ENCODE measurements at regions not wholly inside any gene's neighbourhood (a gene's known extent, or its start where the extent isn't known, plus 50 kb on each side); places are given as distances from the start of the nearest gene placed in this dataset.
"Not testable (repeated sequence)": the region's sequence is repeated elsewhere in the genome, so short reads cannot be mapped to it uniquely, and the experiment has no call there.

DNA sequence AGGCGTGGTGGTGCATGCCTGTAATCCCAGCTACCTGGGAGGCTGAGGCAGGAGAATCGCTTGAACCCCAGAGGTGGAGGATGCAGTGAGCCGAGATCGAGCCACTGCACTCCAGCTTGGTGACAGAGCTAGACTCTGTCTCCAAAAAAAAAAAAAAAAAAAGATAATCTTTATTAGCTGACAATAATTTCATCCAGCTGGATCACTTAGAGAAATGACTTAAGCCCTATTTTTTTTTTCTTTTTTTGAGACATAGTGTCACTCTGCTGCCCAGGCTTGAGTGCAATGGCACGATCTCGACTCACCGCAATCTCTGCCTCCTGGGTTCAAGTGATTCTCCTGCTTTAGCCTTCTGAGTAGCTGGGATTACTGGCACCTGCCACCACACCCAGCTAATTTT lies 51.6 kb upstream of the MAP4K4 start:
- not testable (repeated sequence) for H3K4me1 ChIP-seq (ENCODE audit: control insufficient read depth in 3 of 3, insufficient read depth in 3 of 3, low read length in 3 of 3); H3K9ac ChIP-seq (ENCODE audit: low read depth in 1 of 3, low read length in 3 of 3); H3K36me3 ChIP-seq (ENCODE audit: control insufficient read depth in 3 of 3, insufficient read depth in 3 of 3, low read length in 3 of 3); H3K4me3 ChIP-seq (ENCODE audit: low read length in 3 of 3); H3K9me3 ChIP-seq (ENCODE audit: control insufficient read depth in 3 of 3, low read length in 3 of 3); H3K27ac ChIP-seq (ENCODE audit: low read depth, low read length); H3K27me3 ChIP-seq (ENCODE audit: control insufficient read depth in 3 of 3, insufficient read depth in 3 of 3, low read length in 3 of 3)

DNA sequence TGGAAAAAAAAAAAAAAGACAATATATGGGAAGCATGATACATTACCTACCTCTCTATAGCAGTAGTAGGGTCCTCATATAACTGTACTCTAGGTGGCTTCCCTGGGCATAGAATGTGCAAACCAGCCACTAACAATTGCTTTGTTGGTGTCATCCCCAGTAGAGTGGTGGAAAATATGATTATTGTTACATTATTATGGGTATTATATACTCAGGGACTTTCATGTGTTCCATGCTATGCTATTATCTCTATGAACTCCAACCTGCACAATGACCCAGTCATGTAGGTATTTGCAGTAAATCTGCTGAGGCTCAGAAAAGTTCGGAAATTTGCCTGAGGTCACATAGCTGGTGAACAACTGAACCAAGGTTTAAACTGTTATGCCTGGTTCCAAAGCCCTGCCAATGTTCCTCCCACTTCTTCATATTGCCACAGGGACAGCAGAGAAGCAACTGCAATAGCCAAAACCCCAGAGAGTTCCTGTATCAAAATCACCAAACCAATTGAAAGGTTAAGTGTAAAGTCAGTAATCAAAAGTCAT lies 52.6 kb upstream of the MAP4K4 start:
- no peaks in the 10 kb centered on the region for H3K9me3 ChIP-seq (ENCODE audit: control insufficient read depth in 3 of 3, low read length in 3 of 3)
- no peaks in the 10 kb centered on the region for H3K36me3 ChIP-seq (ENCODE audit: control insufficient read depth in 3 of 3, insufficient read depth in 3 of 3, low read length in 3 of 3)
- no peak overlapping the region for H3K4me3 ChIP-seq (ENCODE audit: low read length in 3 of 3)
- no peaks in the 10 kb centered on the region for H3K4me1 ChIP-seq (ENCODE audit: control insufficient read depth in 3 of 3, insufficient read depth in 3 of 3, low read length in 3 of 3)
- no peak overlapping the region for H3K9ac ChIP-seq (ENCODE audit: low read depth in 1 of 3, low read length in 3 of 3)
- no peak overlapping the region for H3K27ac ChIP-seq (ENCODE audit: low read depth, low read length)
- no peaks in the 10 kb centered on the region for H3K27me3 ChIP-seq (ENCODE audit: control insufficient read depth in 3 of 3, insufficient read depth in 3 of 3, low read length in 3 of 3)

DNA sequence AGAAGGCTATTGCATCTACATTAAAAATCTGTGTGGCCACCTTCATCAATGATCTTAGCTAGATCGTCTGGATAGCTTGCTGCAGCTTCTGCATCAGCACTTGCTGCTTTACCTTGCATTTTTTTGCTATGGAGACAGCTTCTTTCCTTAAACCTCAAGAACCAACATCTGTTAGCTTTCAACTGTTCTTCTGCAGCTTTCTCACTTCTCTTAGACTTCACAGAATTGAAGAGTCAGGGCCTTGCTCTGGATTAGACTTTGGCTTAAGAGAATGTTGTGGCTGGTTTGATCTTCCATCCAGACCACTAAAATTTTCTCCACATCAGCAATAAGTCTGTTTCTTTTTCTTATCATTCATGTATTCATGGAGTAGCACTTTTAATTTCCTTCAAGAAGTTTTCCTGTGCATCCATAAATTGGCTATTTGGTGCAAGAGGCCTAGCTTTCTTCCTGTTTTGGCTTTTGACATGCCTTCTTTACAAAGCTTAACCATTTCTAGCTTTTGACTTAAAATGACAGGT lies 54.4 kb upstream of the MAP4K4 start:
- Histone ChIP-seq H3K27me3 (ENCODE audit: control insufficient read depth in 3 of 3, insufficient read depth in 3 of 3, low read length in 3 of 3) (no peaks in the 10 kb centered on the region), H3K36me3 (ENCODE audit: control insufficient read depth in 3 of 3, insufficient read depth in 3 of 3, low read length in 3 of 3) (no peaks in the 10 kb centered on the region), H3K9me3 (ENCODE audit: control insufficient read depth in 3 of 3, low read length in 3 of 3) (no peaks in the 10 kb centered on the region), H3K27ac (ENCODE audit: low read depth, low read length) (no peak overlapping the region), H3K4me3 (ENCODE audit: low read length in 3 of 3) (no peak overlapping the region), H3K9ac (ENCODE audit: low read depth in 1 of 3, low read length in 3 of 3) (no peak overlapping the region), H3K4me1 (ENCODE audit: control insufficient read depth in 3 of 3, insufficient read depth in 3 of 3, low read length in 3 of 3) (no peaks in the 10 kb centered on the region)

DNA sequence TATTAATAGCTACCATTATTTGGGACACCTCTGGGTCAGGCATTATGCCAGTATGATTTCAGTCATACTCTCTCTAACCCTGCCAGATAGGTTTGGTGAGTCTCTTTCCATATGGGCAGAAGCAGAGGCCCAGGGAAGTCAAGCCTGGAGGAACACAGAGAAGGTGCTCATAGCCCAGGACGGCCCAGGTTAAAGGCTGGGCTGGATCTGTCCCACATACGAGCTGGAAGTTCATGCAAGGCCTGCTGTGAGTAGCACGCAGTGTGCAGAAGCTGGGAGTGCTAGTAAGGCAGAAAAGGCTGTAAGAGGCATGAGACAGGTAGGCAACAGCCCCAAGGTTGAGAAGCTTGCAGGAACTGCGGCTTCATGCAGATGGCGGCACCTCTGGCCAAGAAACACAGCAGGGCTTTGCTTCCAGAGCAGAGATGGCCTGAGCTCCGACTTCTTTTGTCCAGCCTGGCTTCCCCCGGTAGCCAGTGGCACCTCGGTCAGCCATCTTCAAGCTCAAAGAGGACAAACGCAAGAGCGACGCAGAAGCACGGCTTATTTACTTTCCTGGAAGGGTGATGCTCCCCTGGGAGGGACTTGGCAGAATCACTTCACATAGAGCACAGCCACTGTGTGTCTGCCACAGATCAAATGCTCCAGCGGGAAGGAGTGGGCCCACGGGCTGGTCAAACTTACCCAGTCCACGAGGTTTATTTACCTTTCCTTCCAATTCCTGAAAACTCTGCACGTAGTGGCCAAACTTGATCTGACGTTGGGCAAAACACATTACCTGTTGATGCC lies 58.5 kb upstream of the MAP4K4 start:
- Histone ChIP-seq H3K4me3 (ENCODE audit: low read length in 3 of 3) (no peak overlapping the region), H3K27me3 (ENCODE audit: control insufficient read depth in 3 of 3, insufficient read depth in 3 of 3, low read length in 3 of 3) (no peaks in the 10 kb centered on the region), H3K9me3 (ENCODE audit: control insufficient read depth in 3 of 3, low read length in 3 of 3) (no peaks in the 10 kb centered on the region), H3K27ac (ENCODE audit: low read depth, low read length) (no peak overlapping the region), H3K9ac (ENCODE audit: low read depth in 1 of 3, low read length in 3 of 3) (no peak overlapping the region), H3K4me1 (ENCODE audit: control insufficient read depth in 3 of 3, insufficient read depth in 3 of 3, low read length in 3 of 3) (no peaks in the 10 kb centered on the region), H3K36me3 (ENCODE audit: control insufficient read depth in 3 of 3, insufficient read depth in 3 of 3, low read length in 3 of 3) (no peaks in the 10 kb centered on the region)

DNA sequence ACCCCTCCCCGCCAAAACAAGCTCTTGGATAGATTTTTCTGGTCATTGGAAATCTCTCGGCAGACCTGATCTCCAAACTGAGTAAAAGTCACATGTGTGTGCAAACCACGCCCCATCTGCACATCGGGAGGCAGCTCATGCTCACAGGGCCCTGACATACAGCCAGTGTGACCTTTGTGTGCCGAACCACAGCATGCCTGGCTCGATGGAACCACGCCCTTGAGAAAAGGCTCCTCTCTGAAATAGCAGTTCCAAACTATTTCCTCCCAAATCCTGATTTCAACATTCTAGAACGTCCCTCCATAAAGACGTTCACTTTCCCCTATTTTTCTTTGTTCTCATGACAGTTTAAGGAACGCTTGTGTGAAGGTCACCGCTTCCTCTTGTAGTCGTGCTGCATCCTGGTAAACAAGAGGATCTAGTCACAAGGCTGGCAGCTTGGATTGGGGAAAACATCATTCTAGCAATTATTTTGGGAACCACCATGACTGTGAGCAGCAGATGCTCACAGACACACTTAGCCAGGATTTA lies 59.3 kb upstream of the MAP4K4 start:
- Histone ChIP-seq H3K4me1 (ENCODE audit: control insufficient read depth in 3 of 3, insufficient read depth in 3 of 3, low read length in 3 of 3) (no peaks in the 10 kb centered on the region), H3K27me3 (ENCODE audit: control insufficient read depth in 3 of 3, insufficient read depth in 3 of 3, low read length in 3 of 3) (no peaks in the 10 kb centered on the region), H3K27ac (ENCODE audit: low read depth, low read length) (no peak overlapping the region), H3K36me3 (ENCODE audit: control insufficient read depth in 3 of 3, insufficient read depth in 3 of 3, low read length in 3 of 3) (no peaks in the 10 kb centered on the region), H3K9ac (ENCODE audit: low read depth in 1 of 3, low read length in 3 of 3) (no peak overlapping the region), H3K9me3 (ENCODE audit: control insufficient read depth in 3 of 3, low read length in 3 of 3) (no peaks in the 10 kb centered on the region), H3K4me3 (ENCODE audit: low read length in 3 of 3) (no peak overlapping the region)

DNA sequence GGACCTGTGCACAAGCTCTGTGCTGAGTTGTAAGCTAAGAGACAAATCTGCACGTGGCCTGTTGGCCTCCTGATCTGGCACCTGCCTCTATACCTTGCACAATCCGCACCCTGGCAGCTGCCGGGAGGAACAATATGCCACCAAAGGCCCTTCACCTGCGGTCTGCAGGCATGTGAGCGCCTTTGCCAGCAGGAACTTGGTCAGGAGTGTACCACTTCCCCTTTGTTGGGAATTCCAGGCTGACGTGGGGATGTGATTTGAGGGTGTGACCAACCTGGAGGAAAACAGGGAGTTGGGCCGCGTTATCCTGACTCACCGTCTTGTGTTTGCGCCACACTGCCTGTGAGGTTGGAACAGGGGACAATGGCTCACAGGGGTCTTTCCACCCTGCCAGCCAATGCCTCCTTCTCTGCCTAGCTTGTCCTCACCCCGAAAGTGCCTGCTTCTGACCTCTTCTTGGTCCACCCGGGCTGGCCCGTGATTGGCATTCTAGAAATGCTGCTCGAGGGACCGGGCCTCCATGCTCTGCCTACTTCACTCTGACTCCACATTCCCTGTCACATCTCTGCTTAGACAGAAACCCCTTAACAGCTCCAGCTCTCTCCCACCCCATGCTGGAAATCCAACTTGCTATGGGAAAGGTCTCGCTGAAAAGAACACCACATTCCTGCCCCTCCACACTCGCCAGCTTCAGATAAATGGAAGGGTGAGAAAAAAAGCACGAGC lies 67.1 kb upstream of the MAP4K4 start:
- Histone ChIP-seq H3K9ac (ENCODE audit: low read depth in 1 of 3, low read length in 3 of 3) (no peak overlapping the region), H3K27me3 (ENCODE audit: control insufficient read depth in 3 of 3, insufficient read depth in 3 of 3, low read length in 3 of 3) (peaks cover 0 to 3% (median 0%) of the 10 kb centered on the region in 3 donors), H3K9me3 (ENCODE audit: control insufficient read depth in 3 of 3, low read length in 3 of 3) (no peaks in the 10 kb centered on the region), H3K27ac (ENCODE audit: low read depth, low read length) (no peak overlapping the region), H3K36me3 (ENCODE audit: control insufficient read depth in 3 of 3, insufficient read depth in 3 of 3, low read length in 3 of 3) (no peaks in the 10 kb centered on the region), H3K4me1 (ENCODE audit: control insufficient read depth in 3 of 3, insufficient read depth in 3 of 3, low read length in 3 of 3) (no peaks in the 10 kb centered on the region), H3K4me3 (ENCODE audit: low read length in 3 of 3) (no peak overlapping the region)

DNA sequence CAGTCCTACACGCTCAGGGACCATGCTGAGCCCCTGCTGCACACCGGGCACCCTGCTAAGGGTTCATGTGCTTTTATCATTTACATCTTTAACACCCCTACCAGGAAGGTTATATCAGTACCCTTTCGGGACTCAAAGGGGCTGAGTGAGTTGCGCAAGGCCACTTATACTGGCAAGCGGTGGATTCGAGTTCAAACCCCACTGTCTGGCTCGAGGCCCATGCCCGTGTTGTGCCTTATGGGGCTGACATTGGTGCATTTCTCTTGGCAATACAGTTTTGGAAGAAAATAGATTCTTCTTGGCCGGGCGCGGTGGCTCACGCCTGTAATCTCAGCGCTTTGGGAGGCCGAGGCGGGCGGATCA lies 69.5 kb upstream of the MAP4K4 start:
- H3K4me1 ChIP-seq (ENCODE audit: control insufficient read depth in 3 of 3, insufficient read depth in 3 of 3, low read length in 3 of 3) = no peaks in the 10 kb centered on the region
- H3K27ac ChIP-seq (ENCODE audit: low read depth, low read length) = no peak overlapping the region
- no peak overlapping the region for H3K9ac ChIP-seq (ENCODE audit: low read depth in 1 of 3, low read length in 3 of 3)
- H3K9me3 ChIP-seq (ENCODE audit: control insufficient read depth in 3 of 3, low read length in 3 of 3) = no peaks in the 10 kb centered on the region
- peaks cover 0 to 3% (median 0%) of the 10 kb centered on the region in 3 donors for H3K27me3 ChIP-seq (ENCODE audit: control insufficient read depth in 3 of 3, insufficient read depth in 3 of 3, low read length in 3 of 3)
- no peak overlapping the region for H3K4me3 ChIP-seq (ENCODE audit: low read length in 3 of 3)
- H3K36me3 ChIP-seq (ENCODE audit: control insufficient read depth in 3 of 3, insufficient read depth in 3 of 3, low read length in 3 of 3) = no peaks in the 10 kb centered on the region

DNA sequence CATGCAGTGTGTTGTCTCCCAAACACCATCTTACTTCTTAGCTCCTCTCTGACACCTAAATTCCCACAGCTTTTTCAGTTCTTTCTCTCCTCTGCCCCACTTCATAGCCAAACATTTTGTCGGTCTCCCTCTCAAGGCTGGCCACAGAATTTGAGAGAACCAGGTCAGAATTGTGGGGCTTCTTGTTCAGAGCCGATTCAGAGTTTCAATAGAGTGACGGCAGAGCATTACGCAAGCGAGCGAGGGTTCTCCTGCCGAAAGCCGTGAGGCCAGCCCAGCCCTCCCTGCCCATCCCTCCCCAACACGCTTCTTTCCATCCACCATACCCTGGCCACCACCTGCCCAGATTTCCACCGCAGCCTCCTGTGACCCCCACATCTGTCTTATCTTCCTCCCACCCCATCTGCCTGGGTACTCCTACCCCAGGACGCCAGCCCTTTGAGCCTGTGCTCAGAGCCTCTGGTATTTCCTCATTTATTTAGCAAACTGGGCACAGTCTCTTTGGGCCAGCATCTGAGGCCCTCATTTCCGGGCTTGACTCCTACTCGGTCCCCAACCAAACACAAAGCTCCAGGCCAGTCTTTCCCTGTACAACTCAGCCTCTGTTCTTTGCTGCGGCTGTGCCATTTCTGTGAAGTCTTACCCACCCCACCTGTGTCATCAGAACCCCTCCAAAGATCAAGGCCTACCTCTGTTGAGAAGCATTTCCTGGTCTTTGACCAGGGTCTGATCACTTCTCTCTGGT lies 70.0 kb upstream of the MAP4K4 start:
- Histone ChIP-seq H3K9me3 (ENCODE audit: control insufficient read depth in 3 of 3, low read length in 3 of 3) (no peaks in the 10 kb centered on the region), H3K36me3 (ENCODE audit: control insufficient read depth in 3 of 3, insufficient read depth in 3 of 3, low read length in 3 of 3) (no peaks in the 10 kb centered on the region), H3K27me3 (ENCODE audit: control insufficient read depth in 3 of 3, insufficient read depth in 3 of 3, low read length in 3 of 3) (peaks cover 0 to 3% (median 0%) of the 10 kb centered on the region in 3 donors), H3K9ac (ENCODE audit: low read depth in 1 of 3, low read length in 3 of 3) (no peak overlapping the region), H3K4me1 (ENCODE audit: control insufficient read depth in 3 of 3, insufficient read depth in 3 of 3, low read length in 3 of 3) (peaks cover 0 to 2% (median 0%) of the 10 kb centered on the region in 3 donors), H3K4me3 (ENCODE audit: low read length in 3 of 3) (no peak overlapping the region), H3K27ac (ENCODE audit: low read depth, low read length) (no peak overlapping the region)

DNA sequence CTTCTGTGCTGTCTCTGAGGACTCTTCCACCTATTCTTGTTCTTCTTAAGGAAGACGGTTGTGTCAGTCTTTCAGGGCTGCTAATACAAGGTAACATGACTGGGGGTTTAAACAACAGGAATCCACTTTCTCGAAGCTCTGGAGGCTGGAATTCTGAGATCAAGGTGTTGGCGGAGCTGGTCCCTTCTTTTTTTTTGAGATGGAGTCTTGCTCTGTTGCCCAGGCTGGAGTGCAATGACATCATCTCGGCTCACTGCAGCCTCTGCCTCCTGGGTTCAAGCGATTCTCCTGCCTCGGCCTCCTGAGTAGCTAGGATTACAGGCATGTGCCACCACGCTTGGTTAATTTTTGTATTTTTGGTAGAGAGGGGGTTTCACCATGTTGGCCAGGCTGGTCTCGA lies 71.7 kb upstream of the MAP4K4 start:
- not testable (repeated sequence) for H3K27me3 ChIP-seq (ENCODE audit: control insufficient read depth in 3 of 3, insufficient read depth in 3 of 3, low read length in 3 of 3); H3K9ac ChIP-seq (ENCODE audit: low read depth in 1 of 3, low read length in 3 of 3); H3K4me1 ChIP-seq (ENCODE audit: control insufficient read depth in 3 of 3, insufficient read depth in 3 of 3, low read length in 3 of 3); H3K9me3 ChIP-seq (ENCODE audit: control insufficient read depth in 3 of 3, low read length in 3 of 3); H3K27ac ChIP-seq (ENCODE audit: low read depth, low read length); H3K4me3 ChIP-seq (ENCODE audit: low read length in 3 of 3); H3K36me3 ChIP-seq (ENCODE audit: control insufficient read depth in 3 of 3, insufficient read depth in 3 of 3, low read length in 3 of 3)
